ENCODE measurements at regions not wholly inside any gene's neighbourhood (a gene's known extent, or its start where the extent isn't known, plus 50 kb on each side); places are given as distances from the start of the nearest gene placed in this dataset.

DNA sequence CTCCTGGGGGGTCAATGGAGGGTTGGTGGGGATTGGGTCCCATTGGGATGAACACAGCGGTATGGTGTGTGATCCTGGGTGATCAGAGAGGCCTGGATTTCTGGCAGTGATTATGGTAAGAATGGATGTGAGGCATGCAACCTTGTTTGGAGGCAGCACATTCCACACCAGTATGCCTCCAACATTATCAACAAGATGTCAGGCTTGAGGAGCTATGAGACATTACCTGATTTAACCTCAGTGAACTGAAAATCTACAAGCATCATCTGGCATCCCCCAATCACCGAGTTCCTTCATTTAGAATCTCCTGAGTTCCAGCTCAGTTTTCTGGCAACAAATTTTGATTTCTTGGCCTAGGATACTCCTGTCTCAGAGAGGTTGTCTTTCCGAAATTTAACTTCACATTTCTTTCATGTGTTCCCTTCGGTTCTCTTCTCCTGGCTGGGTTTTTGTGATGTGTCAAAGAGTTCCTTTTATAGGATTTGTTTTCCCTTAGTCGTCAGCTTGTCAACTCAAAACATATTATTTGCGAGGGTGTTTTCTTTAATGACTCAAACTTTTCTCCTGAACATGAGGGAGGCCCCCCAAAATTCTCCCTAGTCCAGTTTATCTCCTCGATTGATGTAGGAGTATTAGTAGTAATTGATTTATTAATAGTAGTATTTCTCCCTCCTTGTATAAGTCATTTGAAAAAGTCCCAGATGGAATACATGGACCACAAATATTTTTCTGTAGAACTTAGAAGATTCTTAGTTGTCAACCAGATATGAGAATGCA lies 56.0 kb upstream of the FLT1 start:
- DNase-seq (ENCODE audit: extremely low read depth in 1 of 11, low read depth in 9 of 11, low spot score in 4 of 11): no peak

DNA sequence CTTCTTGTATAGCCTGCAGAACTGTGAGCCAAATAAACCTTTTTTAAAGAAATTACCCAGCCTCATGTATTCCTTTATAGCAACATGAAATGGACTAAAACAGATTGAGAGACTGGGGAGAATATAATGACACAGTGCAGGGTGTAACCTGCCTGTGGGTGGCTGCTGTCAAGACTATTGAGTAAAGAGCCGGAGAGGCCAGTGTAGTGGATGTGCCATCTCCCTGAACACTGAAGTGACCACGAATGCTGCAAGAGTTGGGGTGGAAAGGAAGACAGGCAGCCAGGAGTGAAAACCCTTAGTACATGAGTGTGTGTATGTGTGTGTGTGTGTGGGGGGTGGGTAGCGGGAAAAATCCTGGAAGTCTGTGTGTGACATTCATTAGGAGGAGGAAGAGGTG lies 55.2 kb upstream of the FLT1 start:
- no peak for DNase-seq (ENCODE audit: extremely low read depth in 1 of 11, low read depth in 9 of 11, low spot score in 4 of 11)

DNA sequence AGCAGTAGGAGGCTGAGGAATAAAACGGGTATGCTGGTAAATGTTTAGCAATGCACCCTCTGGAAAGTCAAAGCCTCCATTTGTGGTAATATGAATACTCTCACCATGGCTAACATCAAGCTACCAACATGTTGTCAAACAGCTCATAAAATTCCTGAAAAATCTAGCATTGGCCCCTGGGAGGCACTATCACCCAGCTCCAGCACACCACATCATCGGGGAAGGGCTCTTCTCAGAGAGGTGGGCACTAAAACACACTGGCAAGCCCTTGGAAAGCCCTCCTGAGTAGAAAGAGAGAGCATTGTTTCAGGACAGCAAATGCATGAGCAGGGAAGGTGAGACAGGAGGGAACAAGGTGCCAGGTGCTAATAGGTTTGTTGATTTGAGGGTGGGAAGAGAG lies 53.9 kb upstream of the FLT1 start:
- no peak for DNase-seq (ENCODE audit: extremely low read depth in 1 of 11, low read depth in 9 of 11, low spot score in 4 of 11)

DNA sequence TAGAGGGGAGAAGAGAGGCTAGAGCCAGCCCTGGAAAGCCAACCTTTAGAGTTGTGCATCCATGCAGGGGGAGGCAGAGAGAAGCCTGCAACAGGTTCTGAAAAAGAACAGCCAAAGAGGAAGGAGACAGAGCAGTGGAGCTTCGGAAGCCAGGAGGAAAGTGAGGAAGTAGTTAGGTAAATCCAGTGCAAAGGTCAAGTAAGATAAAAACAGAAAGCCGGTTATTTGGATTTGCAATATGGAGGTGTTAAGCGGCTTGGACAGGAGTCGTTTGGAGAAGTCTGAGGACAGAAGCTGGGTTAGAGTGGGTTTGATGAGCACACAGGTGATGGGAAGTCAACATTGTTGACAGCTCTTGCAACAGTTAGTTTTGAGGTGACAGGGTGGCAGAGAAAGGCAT lies 53.5 kb upstream of the FLT1 start:
- DNase-seq (ENCODE audit: extremely low read depth in 1 of 11, low read depth in 9 of 11, low spot score in 4 of 11): no peak

DNA sequence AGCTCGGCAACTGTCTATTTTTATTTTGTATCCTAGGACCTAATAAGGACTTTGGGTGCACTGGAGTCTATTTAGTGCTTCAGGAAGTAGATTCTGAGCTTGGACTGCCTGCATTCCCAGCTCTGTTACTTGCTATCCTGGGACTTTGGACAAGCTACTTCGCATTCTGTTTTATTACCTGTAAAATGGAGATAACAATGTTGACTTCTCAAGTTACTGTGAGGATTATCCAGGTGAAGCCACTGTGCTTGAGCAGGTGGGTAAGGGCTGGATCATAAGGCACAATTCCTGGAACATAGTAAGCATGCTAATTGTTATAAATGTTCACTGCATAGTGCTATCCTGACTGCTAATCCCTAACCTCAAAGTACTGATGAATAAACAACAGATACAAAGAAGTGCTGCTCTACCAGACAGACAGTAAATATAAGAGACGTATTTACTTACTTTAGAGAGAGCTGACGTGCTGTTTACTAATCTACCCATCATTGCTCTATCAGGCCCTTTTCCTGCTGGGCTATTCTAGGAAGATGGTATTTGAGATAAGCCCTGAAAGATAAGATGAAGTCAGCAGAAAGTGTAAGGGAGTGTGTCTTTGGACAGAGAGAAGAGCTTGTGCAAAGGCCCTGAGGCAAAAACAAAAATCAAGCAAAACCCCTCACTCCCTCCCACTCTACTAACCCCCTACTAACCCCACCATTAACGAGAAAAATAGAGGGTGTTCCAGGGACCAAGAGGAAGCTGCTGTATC lies 50.8 kb upstream of the FLT1 start:
- DNase-seq (ENCODE audit: extremely low read depth in 1 of 11, low read depth in 9 of 11, low spot score in 4 of 11): no peak

Measured in renal cortex interstitium (tissue), 11 donors.